Neural cell (in vitro differentiated cells): ENCODE measurements at regions not wholly inside any gene's neighbourhood (a gene's known extent, or its start where the extent isn't known, plus 50 kb on each side); places are given as distances from the start of the nearest gene placed in this dataset.
A peak's percentile ranks its signal among the peaks of the same experiment; 100 is the strongest.

Source experiments
- H2AFZ ChIP-seq: fragments of 200-600, 300-800 bp; sonication (generic), shearing (Covaris generic); 2 replicates; pipeline ENCODE4 v1.6.0; 2014; ENCODE audit warnings: low read depth, mild to moderate bottlenecking, antibody characterized with exemption, low read length, moderate library complexity
- H3F3A ChIP-seq: fragments of 200-600 bp; shearing (Covaris generic); 2 replicates; pipeline ENCODE4 v1.6.1; 2016; ENCODE audit warnings: mild to moderate bottlenecking, moderate library complexity, mixed read lengths, antibody characterized with exemption, low read length; ENCODE audit not compliant: insufficient read depth, poor library complexity, severe bottlenecking
- H3K27ac ChIP-seq: fragments of 200-600, 300-800 bp; sonication (generic), shearing (Covaris generic); 2 replicates; pipeline ENCODE4 v1.5.1; 2014; ENCODE audit warnings: mild to moderate bottlenecking, low read length, moderate library complexity
- H3K27me3 ChIP-seq: fragments of 300-800, 200-600 bp; sonication (generic), shearing (Covaris generic); 2 replicates; pipeline ENCODE4 v1.6.0; 2014; ENCODE audit warnings: mild to moderate bottlenecking, low read depth, low read length, moderate library complexity; ENCODE audit not compliant: insufficient read depth
- H3K36me3 ChIP-seq: fragments of 300-800, 200-600 bp; sonication (generic), shearing (Covaris generic); 2 replicates; pipeline ENCODE4 v1.5.1; 2014; ENCODE audit warnings: mild to moderate bottlenecking, antibody characterized with exemption, low read length, moderate library complexity; ENCODE audit not compliant: insufficient read depth
- H3K4me2 ChIP-seq: fragments of 300-800, 200-600 bp; sonication (generic), shearing (Covaris generic); 2 replicates; pipeline ENCODE4 v1.6.0; 2014; ENCODE audit warnings: mild to moderate bottlenecking, low read length
- H3K4me3 ChIP-seq: fragments of 300-800, 200-600 bp; sonication (generic), shearing (Covaris generic); 2 replicates; pipeline ENCODE4 v1.5.1; 2014; ENCODE audit warnings: mild to moderate bottlenecking, low read length, moderate library complexity
- H3K79me2 ChIP-seq: fragments of 200-600 bp; shearing (Covaris generic); replicated peaks from 2 replicates; pipeline ENCODE4 v1.6.0; 2014; ENCODE audit warnings: mild to moderate bottlenecking, low read length, moderate library complexity; ENCODE audit not compliant: insufficient read depth
- H3K9ac ChIP-seq: fragments of 300-800, 200-600 bp; sonication (generic), shearing (Covaris generic); 2 replicates; pipeline ENCODE4 v1.6.1; 2016; ENCODE audit warnings: mild to moderate bottlenecking, low read length, mixed read lengths
- H3K9me2 ChIP-seq: fragments of 200-600 bp; shearing (Covaris generic); 2 replicates; pipeline ENCODE4 v1.6.1; 2016; ENCODE audit warnings: mild to moderate bottlenecking, low read length, mixed read lengths; ENCODE audit not compliant: insufficient read depth
- H3K9me3 ChIP-seq: fragments of 200-600, 300-800 bp; sonication (generic), shearing (Covaris generic); 2 replicates; pipeline ENCODE4 v1.6.1; 2016; ENCODE audit warnings: mild to moderate bottlenecking, mixed run types, low read length, moderate library complexity, mixed read lengths
- H4K20me1 ChIP-seq: fragments of 200-600 bp; shearing (Covaris generic); 2 replicates; pipeline ENCODE4 v1.6.1; 2016; ENCODE audit warnings: mild to moderate bottlenecking, mixed run types; ENCODE audit not compliant: insufficient read depth
- EP300 ChIP-seq: fragments of 450-650 bp; conservative IDR thresholded peaks from 2 replicates; pipeline ENCODE4 v1.6.1; 2014; ENCODE audit warnings: antibody characterized with exemption, mild to moderate bottlenecking, moderate library complexity; ENCODE audit not compliant: poor library complexity, severe bottlenecking
- EZH2 ChIP-seq: fragments of 200-600, 300-800 bp; shearing (Covaris generic), sonication (generic); IDR thresholded peaks from 2 replicates; pipeline ENCODE4 v1.6.1; 2014; ENCODE audit warnings: antibody characterized with exemption, low read length, borderline replicate concordance, mild to moderate bottlenecking; ENCODE audit not compliant: insufficient read depth, poor library complexity, severe bottlenecking
- MXI1 ChIP-seq: fragments of 450-650 bp; conservative IDR thresholded peaks from 2 replicates; pipeline ENCODE4 v1.6.1; 2014; ENCODE audit warnings: antibody characterized with exemption, mild to moderate bottlenecking; ENCODE audit not compliant: poor library complexity, severe bottlenecking
- POLR2AphosphoS5 ChIP-seq: IDR thresholded peaks from 2 replicates; pipeline ENCODE4 v1.6.1; 2012
- RAD21 ChIP-seq: fragments of 450-650 bp; conservative IDR thresholded peaks from 2 replicates; pipeline ENCODE4 v1.6.1; 2014; ENCODE audit warnings: antibody characterized with exemption, mild to moderate bottlenecking, moderate library complexity
- SMC3 ChIP-seq: fragments of 450-650 bp; conservative IDR thresholded peaks from 2 replicates; pipeline ENCODE4 v1.6.1; 2014; ENCODE audit warnings: antibody characterized with exemption, mild to moderate bottlenecking, moderate library complexity; ENCODE audit not compliant: poor library complexity
- TAF1 ChIP-seq: IDR thresholded peaks from 2 replicates; pipeline ENCODE4 v1.6.1; 2012; ENCODE audit warnings: low read depth
- TF ChIP-seq, protein P1 (sequence below): IDR thresholded peaks from 2 replicates; pipeline ENCODE4 v1.6.1; 2012; ENCODE audit warnings: borderline replicate concordance
- TF ChIP-seq, protein P2 (sequence below): fragments of 450-650 bp; IDR thresholded peaks from 2 replicates; pipeline ENCODE4 v1.5.1; 2014; ENCODE audit warnings: antibody characterized with exemption, mild to moderate bottlenecking, moderate library complexity; ENCODE audit not compliant: poor library complexity, severe bottlenecking

DNA sequence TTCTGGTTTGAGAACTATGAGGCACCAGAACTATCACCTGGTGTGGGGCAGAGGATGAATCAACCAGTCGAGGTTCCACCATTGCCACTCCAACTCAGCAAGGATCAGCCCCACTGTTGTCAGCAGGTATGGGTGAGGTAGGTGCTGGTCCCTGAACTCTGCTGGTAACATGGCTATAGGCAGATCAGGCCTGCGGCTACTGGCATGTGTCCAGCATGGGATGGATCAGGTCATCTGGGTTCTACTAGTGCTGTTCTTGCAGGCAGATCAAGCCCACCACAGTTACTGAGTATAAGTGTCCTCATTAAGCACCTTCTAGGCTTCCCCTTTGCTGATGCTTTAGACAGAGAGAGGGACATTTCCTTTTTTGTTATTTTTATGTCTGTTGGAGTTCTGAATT lies 71.7 kb downstream of the GABRA6 start:
- Histone ChIP-seq H2AFZ (no peak overlapping the region), H3K9me3 (no peaks in the 10 kb centered on the region), H4K20me1 (no peaks in the 10 kb centered on the region), H3K9me2 (no peaks in the 10 kb centered on the region), H3K4me3 (no peak overlapping the region), H3K36me3 (no peaks in the 10 kb centered on the region), H3K4me2 (no peak overlapping the region), H3K9ac (no peak overlapping the region), H3K79me2 (no peaks in the 10 kb centered on the region), H3K27ac (no peak overlapping the region), H3K27me3 (no peaks in the 10 kb centered on the region), H3F3A (no peaks in the 10 kb centered on the region)
- TF ChIP-seq RAD21: no peak
- no peak for TF ChIP-seq EP300

DNA sequence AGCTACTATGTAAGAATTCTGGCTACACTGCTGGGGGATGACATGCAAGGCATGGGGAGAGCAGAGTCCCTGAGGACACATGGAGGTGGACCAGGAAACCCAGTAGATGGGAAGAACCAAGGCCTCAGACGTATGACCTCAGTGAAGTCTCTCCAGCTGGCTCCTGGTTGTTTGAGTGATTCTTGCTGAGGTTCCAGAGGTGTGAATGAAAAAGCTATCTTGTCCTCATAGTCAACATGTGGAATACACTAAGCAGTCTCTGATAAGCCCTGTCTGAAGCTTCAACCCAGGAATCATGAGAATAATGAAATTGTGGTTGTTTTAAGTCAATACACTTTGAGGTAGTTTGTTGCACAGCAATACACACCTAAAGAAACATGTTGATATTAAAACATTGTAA lies 78.0 kb downstream of the GABRA6 start:
- Histone ChIP-seq H3K9me3 (no peaks in the 10 kb centered on the region), H3K4me3 (no peak overlapping the region), H3K4me2 (no peak overlapping the region), H3K9ac (no peak overlapping the region), H3K27ac (no peak overlapping the region), H4K20me1 (no peaks in the 10 kb centered on the region), H3K27me3 (no peaks in the 10 kb centered on the region), H3K9me2 (no peaks in the 10 kb centered on the region), H3K36me3 (no peaks in the 10 kb centered on the region), H2AFZ (no peak overlapping the region), H3K79me2 (no peaks in the 10 kb centered on the region), H3F3A (no peaks in the 10 kb centered on the region)
- TF ChIP-seq, protein P1, sequence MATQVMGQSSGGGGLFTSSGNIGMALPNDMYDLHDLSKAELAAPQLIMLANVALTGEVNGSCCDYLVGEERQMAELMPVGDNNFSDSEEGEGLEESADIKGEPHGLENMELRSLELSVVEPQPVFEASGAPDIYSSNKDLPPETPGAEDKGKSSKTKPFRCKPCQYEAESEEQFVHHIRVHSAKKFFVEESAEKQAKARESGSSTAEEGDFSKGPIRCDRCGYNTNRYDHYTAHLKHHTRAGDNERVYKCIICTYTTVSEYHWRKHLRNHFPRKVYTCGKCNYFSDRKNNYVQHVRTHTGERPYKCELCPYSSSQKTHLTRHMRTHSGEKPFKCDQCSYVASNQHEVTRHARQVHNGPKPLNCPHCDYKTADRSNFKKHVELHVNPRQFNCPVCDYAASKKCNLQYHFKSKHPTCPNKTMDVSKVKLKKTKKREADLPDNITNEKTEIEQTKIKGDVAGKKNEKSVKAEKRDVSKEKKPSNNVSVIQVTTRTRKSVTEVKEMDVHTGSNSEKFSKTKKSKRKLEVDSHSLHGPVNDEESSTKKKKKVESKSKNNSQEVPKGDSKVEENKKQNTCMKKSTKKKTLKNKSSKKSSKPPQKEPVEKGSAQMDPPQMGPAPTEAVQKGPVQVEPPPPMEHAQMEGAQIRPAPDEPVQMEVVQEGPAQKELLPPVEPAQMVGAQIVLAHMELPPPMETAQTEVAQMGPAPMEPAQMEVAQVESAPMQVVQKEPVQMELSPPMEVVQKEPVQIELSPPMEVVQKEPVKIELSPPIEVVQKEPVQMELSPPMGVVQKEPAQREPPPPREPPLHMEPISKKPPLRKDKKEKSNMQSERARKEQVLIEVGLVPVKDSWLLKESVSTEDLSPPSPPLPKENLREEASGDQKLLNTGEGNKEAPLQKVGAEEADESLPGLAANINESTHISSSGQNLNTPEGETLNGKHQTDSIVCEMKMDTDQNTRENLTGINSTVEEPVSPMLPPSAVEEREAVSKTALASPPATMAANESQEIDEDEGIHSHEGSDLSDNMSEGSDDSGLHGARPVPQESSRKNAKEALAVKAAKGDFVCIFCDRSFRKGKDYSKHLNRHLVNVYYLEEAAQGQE: no peak

DNA sequence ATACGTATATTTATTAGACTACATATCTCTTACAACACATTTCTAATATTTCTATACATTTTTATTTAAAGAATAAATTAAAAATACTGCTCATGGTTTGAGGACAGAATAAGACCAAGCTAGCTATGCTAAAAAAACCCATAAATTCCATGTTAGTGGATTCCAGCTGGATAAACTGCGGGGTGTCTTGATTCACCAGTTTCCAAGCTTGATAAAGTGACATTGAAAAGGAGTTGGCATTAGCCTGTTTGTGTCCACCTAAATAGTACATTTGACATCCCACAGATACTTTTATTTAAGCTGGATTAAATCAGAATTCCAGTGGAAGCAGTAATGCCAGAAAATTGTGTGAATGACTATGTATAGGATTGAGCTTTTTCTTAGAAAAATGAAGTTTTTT lies 80.1 kb downstream of the GABRA6 start:
- no peaks in the 10 kb centered on the region for H3K79me2 ChIP-seq
- H3K27me3 ChIP-seq: no peaks in the 10 kb centered on the region
- H3K9ac ChIP-seq: no peak overlapping the region
- H3F3A ChIP-seq: no peaks in the 10 kb centered on the region
- H4K20me1 ChIP-seq: no peaks in the 10 kb centered on the region
- no peak overlapping the region for H2AFZ ChIP-seq
- H3K4me3 ChIP-seq: no peak overlapping the region
- no peak overlapping the region for H3K4me2 ChIP-seq
- H3K9me2 ChIP-seq: no peaks in the 10 kb centered on the region
- no peak overlapping the region for H3K27ac ChIP-seq
- TF ChIP-seq EP300: peak; percentile 11
- TF ChIP-seq EZH2: no peak
- no peaks in the 10 kb centered on the region for H3K36me3 ChIP-seq
- H3K9me3 ChIP-seq: no peaks in the 10 kb centered on the region

- Histone ChIP-seq H3K36me3 (no peaks in the 10 kb centered on the region), H4K20me1 (no peaks in the 10 kb centered on the region), H3K79me2 (no peaks in the 10 kb centered on the region), H3K27ac (no peak overlapping the region), H2AFZ (no peak overlapping the region), H3F3A (no peaks in the 10 kb centered on the region), H3K27me3 (no peaks in the 10 kb centered on the region), H3K9me3 (no peaks in the 10 kb centered on the region), H3K9ac (no peak overlapping the region), H3K4me3 (no peak overlapping the region), H3K4me2 (no peak overlapping the region), H3K9me2 (no peaks in the 10 kb centered on the region)
- TF ChIP-seq RAD21 (no peak), MXI1 (no peak), SMC3 (no peak), TAF1 (no peak), EP300 (no peak), EZH2 (no peak), POLR2AphosphoS5 (no peak)
- TF ChIP-seq, protein P2, sequence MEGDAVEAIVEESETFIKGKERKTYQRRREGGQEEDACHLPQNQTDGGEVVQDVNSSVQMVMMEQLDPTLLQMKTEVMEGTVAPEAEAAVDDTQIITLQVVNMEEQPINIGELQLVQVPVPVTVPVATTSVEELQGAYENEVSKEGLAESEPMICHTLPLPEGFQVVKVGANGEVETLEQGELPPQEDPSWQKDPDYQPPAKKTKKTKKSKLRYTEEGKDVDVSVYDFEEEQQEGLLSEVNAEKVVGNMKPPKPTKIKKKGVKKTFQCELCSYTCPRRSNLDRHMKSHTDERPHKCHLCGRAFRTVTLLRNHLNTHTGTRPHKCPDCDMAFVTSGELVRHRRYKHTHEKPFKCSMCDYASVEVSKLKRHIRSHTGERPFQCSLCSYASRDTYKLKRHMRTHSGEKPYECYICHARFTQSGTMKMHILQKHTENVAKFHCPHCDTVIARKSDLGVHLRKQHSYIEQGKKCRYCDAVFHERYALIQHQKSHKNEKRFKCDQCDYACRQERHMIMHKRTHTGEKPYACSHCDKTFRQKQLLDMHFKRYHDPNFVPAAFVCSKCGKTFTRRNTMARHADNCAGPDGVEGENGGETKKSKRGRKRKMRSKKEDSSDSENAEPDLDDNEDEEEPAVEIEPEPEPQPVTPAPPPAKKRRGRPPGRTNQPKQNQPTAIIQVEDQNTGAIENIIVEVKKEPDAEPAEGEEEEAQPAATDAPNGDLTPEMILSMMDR: no peak
- TF ChIP-seq, protein P1: no peak
Measured at GRCh38 chr5:161775891-161776290, 72.0 kb upstream of the GABRA1 start.
